Peyer's patch (tissue), 4 donors: ENCODE measurements at regions not wholly inside any gene's neighbourhood (a gene's known extent, or its start where the extent isn't known, plus 50 kb on each side); places are given as distances from the start of the nearest gene placed in this dataset.

ENCODE experiments used
- POLR2A ChIP-seq, 2 donors: fragments of 450-650 bp; IDR thresholded peaks; one replicate each; pipeline ENCODE4 v1.5.1; 2017; ENCODE audit warnings: antibody characterized with exemption in 2 of 2, mild to moderate bottlenecking in 2 of 2, moderate library complexity in 2 of 2
- TF ChIP-seq, protein P1 (sequence below), 6 experiments: fragments of 450-650 bp in 4 of 6; fragments of 200-600 bp in 2 of 6; sonication (generic) in 1 of 6; IDR thresholded peaks; one replicate each; pipeline ENCODE4 v1.5.1; 2017 to 2019; ENCODE audit warnings: antibody characterized with exemption in 6 of 6, mild to moderate bottlenecking in 3 of 6, moderate library complexity in 1 of 6

DNA sequence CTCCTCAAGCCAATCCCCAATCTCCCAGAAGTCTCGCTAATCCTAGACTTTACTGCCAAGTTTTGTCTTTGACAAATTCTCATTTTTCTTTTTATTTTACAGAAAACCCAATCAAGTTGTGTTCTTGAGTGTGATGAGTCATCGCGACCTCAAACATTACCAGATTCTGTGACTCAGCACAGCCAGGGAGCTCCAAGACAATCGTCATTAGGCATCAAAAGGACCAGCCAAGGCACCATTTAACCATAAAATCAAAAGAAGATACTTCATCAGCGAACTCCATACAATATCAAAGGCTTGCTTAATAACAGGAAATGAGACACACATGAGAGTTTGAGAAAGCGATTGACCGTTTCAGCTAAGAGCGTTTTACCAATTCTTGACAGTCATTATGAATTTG lies 146.2 kb upstream of the AGAP1 start:
- TF ChIP-seq, protein P1, sequence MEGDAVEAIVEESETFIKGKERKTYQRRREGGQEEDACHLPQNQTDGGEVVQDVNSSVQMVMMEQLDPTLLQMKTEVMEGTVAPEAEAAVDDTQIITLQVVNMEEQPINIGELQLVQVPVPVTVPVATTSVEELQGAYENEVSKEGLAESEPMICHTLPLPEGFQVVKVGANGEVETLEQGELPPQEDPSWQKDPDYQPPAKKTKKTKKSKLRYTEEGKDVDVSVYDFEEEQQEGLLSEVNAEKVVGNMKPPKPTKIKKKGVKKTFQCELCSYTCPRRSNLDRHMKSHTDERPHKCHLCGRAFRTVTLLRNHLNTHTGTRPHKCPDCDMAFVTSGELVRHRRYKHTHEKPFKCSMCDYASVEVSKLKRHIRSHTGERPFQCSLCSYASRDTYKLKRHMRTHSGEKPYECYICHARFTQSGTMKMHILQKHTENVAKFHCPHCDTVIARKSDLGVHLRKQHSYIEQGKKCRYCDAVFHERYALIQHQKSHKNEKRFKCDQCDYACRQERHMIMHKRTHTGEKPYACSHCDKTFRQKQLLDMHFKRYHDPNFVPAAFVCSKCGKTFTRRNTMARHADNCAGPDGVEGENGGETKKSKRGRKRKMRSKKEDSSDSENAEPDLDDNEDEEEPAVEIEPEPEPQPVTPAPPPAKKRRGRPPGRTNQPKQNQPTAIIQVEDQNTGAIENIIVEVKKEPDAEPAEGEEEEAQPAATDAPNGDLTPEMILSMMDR (IDR thresholded peaks at IDR 0.05) = no peak
- no peak for TF ChIP-seq POLR2A (IDR thresholded peaks at IDR 0.05)
